ENCODE measurements at regions not wholly inside any gene's neighbourhood (a gene's known extent, or its start where the extent isn't known, plus 50 kb on each side); places are given as distances from the start of the nearest gene placed in this dataset.

DNA sequence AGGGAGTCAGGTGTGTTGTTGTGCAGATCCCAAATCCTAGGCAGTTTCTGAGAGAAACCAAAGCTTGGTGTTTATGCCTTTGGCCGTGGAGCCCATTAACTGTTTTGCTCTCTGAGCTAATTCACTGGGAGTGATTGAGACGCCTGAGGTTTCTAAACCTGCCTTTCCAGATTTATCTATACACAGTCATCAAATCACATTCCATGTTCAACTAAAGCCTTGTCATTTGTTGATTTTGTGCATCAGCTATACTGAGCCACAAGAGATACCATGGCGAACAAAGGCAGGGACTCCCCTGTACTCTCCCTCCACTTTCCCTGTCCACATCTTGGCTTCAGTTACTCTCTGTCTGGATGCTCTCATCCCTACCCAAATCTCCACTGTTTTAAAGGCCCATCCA, 229.7 kb upstream of the PMEPA1 start:
- FAIRE-seq, result no peak

DNA sequence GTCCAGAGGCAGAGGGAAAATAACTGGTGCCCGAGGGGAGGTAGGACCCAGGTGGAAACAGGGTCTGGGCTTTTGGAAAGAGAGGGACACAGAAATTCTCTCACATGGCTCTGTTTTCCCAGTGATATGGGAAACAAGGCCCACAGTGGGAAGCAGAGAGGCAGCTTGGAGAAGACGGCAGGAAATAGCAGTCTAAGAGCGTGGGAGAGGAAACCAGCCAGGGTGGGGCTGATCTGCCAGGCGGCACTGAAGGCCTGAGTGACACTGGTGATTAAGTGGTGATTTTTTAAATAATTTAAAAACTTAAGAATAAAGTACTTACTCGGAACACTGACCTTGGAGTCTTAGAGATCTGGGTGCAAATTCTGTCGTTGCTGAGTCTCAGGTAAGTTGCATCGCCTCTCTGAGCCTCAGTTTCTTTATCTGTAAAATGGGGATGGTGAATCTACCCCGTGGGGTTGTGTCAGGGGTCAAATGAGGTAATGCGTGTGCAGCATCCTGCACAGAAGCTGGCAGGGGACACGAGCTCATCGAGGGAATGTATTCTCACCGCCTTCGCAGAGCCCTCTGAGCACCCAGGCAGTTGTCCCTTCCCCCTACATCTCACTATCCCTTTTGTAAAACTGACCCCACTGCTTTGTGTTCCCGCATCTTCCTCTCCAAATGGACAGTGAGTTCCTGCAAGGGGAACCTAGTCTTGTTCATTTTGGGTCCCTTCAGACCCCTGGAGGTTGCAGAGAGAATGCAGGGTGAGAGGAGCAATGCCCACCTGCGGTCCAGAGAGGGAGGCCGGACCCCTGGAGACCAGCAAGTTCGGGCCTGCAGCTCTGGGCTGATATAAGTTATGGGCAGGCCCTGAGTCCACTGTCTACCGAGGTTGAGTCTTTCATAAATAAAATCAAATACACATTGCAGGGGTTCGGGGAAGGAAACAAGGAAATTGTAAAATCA, 228.6 kb upstream of the PMEPA1 start:
- no peak for FAIRE-seq

DNA sequence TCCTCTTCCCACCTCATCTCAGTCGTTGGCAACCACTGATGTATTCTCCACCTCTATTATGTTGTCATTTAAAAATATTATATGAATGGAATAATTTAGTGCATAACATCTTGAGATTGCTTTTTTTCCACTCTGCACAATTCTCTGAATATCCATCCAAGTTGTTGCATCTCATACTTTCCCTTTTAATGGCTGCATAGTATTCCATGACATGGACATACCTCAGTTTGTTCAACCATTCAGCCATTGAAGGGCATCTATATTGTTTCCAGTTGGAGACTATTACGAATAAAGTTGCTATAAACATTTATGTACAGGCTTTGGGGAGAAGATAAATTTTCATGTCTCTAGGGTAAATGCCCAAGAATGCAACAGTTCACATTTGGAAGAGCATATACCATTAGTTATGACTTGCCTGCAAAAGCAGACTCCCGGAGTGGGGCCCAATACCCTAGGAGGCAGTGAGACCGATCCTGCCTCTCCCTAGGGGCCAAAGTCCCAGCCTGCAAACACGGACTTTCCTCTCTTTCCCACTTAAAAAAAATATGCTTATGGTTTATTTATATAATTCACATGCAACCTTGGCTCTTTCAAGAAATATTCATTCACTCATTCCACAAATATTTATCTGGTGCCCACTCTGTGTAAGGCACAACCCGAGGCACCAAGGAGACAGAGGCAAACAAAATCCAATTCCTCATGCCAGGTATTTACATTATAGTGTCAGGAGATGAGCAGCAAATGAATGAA, 227.0 kb upstream of the PMEPA1 start:
- no peak for FAIRE-seq

DNA sequence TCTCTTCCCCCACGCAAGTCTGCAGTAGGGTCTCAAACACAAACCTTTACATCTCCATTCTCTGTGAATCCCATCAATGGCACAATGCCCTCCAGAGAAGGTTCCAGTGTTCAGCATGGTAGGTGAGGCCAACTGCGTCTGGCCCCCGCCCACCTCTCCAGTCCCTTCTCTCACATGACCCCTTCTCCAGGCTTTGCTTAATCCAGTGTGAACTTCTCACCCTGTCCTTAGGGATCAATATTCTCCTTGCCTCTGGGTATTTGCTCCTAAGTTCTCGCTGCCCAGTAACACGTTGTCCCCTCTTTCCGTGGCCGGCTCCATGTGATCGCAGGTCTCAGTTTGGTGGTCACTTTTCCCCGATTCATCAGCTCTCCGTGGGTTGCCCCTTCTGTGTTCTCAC, 225.1 kb upstream of the PMEPA1 start:
- FAIRE-seq, result no peak

GRCh38 chr20:57934007-57934805, 224.4 kb upstream of the PMEPA1 start:
- no peak for FAIRE-seq

GRCh38 chr20:57932227-57932864, 222.5 kb upstream of the PMEPA1 start:
- FAIRE-seq, result no peak

DNA sequence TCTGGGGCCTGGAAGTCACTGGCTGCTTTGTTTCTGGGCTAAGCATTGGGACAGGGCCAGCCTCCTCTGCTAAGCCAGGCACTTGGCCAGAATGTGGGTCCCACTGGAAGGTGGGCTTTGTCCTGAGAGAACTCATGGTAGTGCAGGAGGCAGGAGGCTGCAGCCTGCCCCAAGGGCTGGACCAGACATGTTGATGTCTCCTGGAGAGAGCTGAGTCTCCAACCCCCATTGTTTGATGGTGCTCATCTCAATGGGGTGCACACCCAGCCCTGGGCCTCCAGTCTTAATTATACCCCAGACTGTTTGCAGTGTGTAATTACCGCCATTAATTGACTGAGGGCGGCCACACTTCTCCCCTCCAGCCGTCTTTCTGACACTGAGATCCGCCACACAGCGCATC, 220.5 kb upstream of the PMEPA1 start:
- no peak for FAIRE-seq

DNA sequence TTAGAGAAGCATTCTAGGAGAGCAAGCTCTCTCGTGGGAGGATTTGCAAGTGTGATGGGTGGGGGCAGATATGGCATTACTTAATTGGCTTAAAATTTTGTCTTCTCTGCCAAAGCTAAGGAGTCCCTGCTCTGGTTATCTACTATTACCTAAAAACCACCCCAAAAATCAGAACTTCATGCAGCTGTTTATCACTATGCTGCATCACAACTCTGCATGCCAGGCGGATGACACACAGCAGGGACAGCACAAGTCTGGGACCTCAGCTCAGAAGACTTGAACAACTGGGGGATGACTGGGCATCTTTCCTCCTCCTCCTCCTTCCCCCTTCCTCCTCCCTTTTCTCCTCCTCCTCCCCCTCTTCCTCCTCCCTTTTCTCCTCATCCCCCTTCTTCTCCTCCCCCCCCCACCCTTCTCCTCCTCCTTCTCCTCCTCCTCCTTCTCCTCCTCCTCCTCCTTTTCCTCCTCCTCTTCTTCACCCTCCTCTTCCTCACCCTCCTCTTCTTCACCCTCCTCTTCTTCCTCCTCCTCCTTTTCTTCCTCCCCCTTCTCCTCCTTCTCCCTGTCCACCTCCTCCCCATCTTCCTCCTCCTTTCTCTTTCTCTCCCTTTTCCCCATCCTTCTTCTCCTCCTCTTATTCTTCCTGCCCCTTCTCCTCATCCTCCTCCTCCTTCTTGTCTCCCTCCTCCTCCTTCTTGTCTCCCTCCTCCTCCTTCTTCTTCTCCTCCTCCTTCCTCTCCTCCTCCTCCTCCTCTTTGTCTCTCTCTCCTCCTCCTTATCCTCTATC, 218.6 kb upstream of the PMEPA1 start:
- no peak for FAIRE-seq

- FAIRE-seq, result no peak
Measured at GRCh38 chr20:57927376-57927775, 217.6 kb upstream of the PMEPA1 start.

DNA sequence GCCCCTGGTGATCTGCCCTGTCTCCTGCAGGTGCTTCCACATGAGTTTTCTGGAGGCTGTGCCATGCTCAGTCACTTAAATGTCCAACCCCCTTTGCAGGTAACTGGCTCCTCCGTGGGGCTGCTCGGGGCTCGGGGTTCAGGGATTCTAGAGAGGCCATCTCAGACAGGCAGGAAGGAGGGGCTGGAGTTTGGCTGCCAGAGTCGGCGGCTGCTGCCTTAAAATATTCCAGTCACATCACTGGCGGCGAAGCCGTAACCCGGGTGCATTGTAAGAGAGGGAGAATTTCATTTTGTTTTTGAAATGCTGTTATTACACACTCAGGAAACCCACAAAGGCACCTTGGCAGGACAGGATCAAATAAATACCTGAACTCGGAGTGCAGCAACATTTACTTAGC, 212.9 kb upstream of the PMEPA1 start:
- FAIRE-seq, result no peak

- no peak for FAIRE-seq
Measured at GRCh38 chr20:57922083-57922482, 212.3 kb upstream of the PMEPA1 start.

- FAIRE-seq, result no peak
Measured at GRCh38 chr20:57921676-57922075, 211.9 kb upstream of the PMEPA1 start.

- FAIRE-seq, result no peak
Measured at GRCh38 chr20:57920971-57921370, 211.2 kb upstream of the PMEPA1 start.

GRCh38 chr20:57919049-57919448, 209.2 kb upstream of the PMEPA1 start:
- FAIRE-seq, result no peak

DNA sequence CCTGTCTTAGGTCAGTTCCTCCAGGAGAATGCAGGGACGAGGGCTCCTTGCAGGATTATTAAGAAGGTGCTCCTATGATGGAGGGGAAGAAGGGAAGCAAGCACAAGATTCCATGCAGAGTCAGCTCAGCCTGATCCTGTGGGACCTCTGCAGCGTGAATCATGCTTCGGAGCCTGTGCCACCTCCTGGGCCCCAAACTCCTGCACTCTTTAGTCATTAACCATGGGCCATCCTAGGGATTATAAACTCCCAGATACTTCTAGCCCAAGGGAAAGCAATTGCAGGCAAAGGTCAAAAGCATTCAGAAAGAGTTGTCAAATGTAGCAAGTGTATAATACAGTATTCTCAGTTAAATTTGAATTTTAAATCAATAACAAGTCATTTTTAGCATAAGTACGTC, 208.7 kb upstream of the PMEPA1 start:
- FAIRE-seq, result no peak

GRCh38 chr20:57914205-57914604, 204.4 kb upstream of the PMEPA1 start:
- no peak for FAIRE-seq

DNA sequence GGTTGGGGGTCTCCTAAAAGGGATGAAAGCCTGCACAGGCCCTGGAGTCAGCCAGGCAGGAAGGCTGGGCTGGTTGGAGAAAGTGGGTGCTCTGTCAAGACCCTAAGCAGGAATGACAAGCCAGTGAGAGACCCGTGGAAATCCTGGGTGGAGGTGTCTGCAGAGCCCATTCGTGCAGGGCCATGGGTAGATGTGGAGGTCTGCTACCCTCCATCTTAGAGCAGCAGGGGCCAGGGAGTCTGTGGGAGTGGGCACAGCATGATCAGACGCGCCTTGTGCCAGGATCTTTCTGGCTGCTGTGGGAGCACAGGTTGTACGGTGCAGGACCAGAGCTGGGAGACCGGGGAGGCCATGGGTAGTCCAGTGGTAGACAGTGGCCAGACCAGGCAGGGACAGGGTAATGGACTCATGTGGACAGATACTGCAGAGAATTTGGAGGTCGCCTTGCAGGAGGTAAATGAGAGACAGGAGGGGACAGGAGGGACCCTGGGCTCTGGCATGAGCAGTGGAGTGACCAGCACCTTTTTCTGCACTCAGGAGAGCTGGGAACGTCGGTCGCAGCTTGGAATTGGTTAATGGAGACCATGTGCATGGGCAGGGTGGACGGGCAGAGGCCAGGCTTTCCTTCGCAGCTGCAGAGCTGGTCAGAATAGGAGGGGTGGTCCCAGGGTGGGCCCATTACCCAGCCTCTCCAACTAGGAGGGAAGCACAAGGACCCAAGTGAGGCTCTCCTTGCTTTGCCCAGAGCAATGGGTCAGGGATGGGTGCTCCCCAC, 203.5 kb upstream of the PMEPA1 start:
- FAIRE-seq, result no peak

- FAIRE-seq, result no peak
Measured at GRCh38 chr20:57912227-57912582, 202.4 kb upstream of the PMEPA1 start.

GRCh38 chr20:57911512-57912226, 201.9 kb upstream of the PMEPA1 start:
- FAIRE-seq, result no peak

- FAIRE-seq, result no peak
Measured at GRCh38 chr20:57910716-57911115, 200.9 kb upstream of the PMEPA1 start.
